ENCODE measurements at regions not wholly inside any gene's neighbourhood (a gene's known extent, or its start where the extent isn't known, plus 50 kb on each side); places are given as distances from the start of the nearest gene placed in this dataset.

DNA sequence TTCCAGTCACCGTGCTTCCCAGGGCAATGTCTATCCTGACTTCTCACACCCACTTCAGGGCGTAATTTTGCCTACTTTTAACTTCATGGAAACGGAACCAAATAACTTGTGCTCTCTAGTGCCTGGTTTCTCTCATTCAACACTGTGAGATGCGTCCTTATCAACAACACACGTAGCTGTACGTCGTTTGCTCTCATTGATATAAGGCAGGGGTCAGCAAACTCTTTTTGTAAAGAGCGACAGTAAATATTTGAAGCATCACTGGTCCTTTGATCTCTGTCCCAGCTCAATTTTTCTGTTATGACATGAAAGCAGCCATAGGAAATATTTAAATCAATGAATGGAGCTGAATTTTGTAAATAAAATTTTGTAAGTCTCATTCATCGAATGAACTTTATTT lies 239.3 kb upstream of the KCNG1 start:
- TF ChIP-seq, protein P1, sequence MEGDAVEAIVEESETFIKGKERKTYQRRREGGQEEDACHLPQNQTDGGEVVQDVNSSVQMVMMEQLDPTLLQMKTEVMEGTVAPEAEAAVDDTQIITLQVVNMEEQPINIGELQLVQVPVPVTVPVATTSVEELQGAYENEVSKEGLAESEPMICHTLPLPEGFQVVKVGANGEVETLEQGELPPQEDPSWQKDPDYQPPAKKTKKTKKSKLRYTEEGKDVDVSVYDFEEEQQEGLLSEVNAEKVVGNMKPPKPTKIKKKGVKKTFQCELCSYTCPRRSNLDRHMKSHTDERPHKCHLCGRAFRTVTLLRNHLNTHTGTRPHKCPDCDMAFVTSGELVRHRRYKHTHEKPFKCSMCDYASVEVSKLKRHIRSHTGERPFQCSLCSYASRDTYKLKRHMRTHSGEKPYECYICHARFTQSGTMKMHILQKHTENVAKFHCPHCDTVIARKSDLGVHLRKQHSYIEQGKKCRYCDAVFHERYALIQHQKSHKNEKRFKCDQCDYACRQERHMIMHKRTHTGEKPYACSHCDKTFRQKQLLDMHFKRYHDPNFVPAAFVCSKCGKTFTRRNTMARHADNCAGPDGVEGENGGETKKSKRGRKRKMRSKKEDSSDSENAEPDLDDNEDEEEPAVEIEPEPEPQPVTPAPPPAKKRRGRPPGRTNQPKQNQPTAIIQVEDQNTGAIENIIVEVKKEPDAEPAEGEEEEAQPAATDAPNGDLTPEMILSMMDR (IDR thresholded peaks at IDR 0.05), result no peak
- TF ChIP-seq EZH2 (IDR thresholded peaks at IDR 0.05; ENCODE audit: borderline replicate concordance, insufficient read depth, low read depth, low read length, poor library complexity, severe bottlenecking), result no peak
